ENCODE measurements at regions not wholly inside any gene's neighbourhood (a gene's known extent, or its start where the extent isn't known, plus 50 kb on each side); places are given as distances from the start of the nearest gene placed in this dataset.
"Not testable (repeated sequence)": the region's sequence is repeated elsewhere in the genome, so short reads cannot be mapped to it uniquely, and the experiment has no call there.

DNA sequence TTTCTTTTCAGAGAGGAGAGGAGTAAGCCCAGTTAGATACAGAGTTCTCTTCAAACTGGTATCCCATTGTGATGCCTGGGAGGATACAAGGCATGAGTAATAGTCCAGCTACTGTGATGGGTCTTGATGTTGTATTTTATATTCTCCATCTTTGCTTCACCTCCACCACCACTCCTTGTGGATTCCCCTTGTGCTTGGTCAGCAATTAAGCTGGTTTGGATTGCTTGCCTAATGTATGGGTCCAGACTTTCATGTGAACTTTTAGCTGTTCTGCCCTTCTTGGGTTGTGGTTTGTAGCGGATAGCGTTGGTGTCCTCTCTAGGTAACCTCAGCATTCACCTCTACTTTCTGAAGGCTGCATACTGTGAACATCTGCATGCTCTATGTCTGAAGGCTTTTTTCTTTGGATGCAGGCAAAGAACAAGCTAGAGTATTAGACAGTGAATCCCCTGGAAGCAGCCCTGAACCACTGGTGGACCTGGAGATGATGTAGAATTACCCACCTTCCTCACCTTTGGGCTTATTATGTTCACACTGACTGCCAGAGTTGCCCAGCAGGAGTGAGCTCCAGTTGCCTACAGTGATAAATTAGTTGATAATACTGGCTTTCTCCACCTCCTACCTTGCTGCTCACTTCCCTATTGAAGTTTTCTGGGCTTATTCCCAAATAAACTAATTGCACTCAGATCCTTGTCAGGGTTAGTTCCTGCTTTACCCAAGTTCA lies 126.5 kb upstream of the MTPN start (continued):
- TF ChIP-seq REST (IDR thresholded peaks at IDR 0.05) (no peak), JUND (IDR thresholded peaks at IDR 0.05) (no peak), HNF4G (IDR thresholded peaks at IDR 0.05) (no peak), FOXA2 (IDR thresholded peaks at IDR 0.05) (no peak), FOXA1 (IDR thresholded peaks at IDR 0.05) (no peak)
- TF ChIP-seq, protein P1, sequence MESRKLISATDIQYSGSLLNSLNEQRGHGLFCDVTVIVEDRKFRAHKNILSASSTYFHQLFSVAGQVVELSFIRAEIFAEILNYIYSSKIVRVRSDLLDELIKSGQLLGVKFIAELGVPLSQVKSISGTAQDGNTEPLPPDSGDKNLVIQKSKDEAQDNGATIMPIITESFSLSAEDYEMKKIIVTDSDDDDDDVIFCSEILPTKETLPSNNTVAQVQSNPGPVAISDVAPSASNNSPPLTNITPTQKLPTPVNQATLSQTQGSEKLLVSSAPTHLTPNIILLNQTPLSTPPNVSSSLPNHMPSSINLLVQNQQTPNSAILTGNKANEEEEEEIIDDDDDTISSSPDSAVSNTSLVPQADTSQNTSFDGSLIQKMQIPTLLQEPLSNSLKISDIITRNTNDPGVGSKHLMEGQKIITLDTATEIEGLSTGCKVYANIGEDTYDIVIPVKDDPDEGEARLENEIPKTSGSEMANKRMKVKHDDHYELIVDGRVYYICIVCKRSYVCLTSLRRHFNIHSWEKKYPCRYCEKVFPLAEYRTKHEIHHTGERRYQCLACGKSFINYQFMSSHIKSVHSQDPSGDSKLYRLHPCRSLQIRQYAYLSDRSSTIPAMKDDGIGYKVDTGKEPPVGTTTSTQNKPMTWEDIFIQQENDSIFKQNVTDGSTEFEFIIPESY (IDR thresholded peaks at IDR 0.05) = no peak

GRCh38 chr7:136102881-136103280 lies 125.7 kb upstream of the MTPN start:
- no peak for DNase-seq (ENCODE audit: low spot score)
- Histone ChIP-seq H3K4me3 (ENCODE audit: low read depth in 1 of 3, low read length in 3 of 3) (no peak overlapping the region), H3K36me3 (ENCODE audit: control insufficient read depth in 4 of 4, insufficient read depth in 3 of 4, low read depth in 1 of 4, low read length in 3 of 4) (no peaks in the 10 kb centered on the region), H3K27ac (ENCODE audit: low read depth in 1 of 2, low read length in 2 of 2) (no peak overlapping the region), H3K9ac (ENCODE audit: low read depth in 1 of 2, low read length in 2 of 2) (no peak overlapping the region), H3K4me1 (ENCODE audit: control insufficient read depth in 4 of 4, insufficient read depth in 4 of 4, low read length in 3 of 4) (no peaks in the 10 kb centered on the region), H3K9me3 (ENCODE audit: control insufficient read depth in 4 of 4, low read length in 3 of 4) (no peaks in the 10 kb centered on the region), H3K27me3 (ENCODE audit: control insufficient read depth in 4 of 4, insufficient read depth in 4 of 4, low read length in 3 of 4) (no peaks in the 10 kb centered on the region)
- TF ChIP-seq RAD21 (IDR thresholded peaks at IDR 0.05) (no peak), JUND (IDR thresholded peaks at IDR 0.05) (no peak), YY1 (IDR thresholded peaks at IDR 0.05) (no peak), FOXA1 (IDR thresholded peaks at IDR 0.05) (no peak), FOXA2 (IDR thresholded peaks at IDR 0.05) (no peak), HNF4G (IDR thresholded peaks at IDR 0.05) (no peak), RXRA (IDR thresholded peaks at IDR 0.05) (no peak), CTCF (IDR thresholded peaks at IDR 0.05; ENCODE audit: low read depth, low read length, missing input control) (no peak), EGR1 (IDR thresholded peaks at IDR 0.05; ENCODE audit: low read depth in 2 of 2) (no peak)
- TF ChIP-seq, protein P1 (IDR thresholded peaks at IDR 0.05) = no peak

DNA sequence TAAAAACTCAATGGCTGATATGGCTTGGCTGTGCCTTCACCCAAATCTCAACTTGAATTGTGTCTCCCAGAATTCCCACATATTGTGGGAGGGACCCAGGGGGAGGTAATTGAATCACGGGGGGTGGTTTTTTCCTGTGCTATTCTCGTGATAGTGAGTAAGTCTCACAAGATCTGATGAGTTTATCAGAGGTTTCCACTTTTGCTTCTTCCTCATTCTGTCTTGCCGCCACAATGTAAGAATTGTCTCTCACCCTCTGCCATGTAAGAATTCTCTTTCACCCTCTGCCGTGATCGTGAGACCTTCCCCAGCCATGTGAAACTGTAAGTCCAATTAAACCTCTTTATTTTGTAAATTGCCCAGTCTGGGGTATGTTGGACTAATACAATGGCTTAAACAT lies 115.6 kb upstream of the MTPN start:
- H3K4me3 ChIP-seq (ENCODE audit: low read depth in 1 of 3, low read length in 3 of 3); H3K27ac ChIP-seq (ENCODE audit: low read depth in 1 of 2, low read length in 2 of 2); DNase-seq (ENCODE audit: low spot score); H3K9ac ChIP-seq (ENCODE audit: low read depth in 1 of 2, low read length in 2 of 2); H3K36me3 ChIP-seq (ENCODE audit: control insufficient read depth in 4 of 4, insufficient read depth in 3 of 4, low read depth in 1 of 4, low read length in 3 of 4); H3K9me3 ChIP-seq (ENCODE audit: control insufficient read depth in 4 of 4, low read length in 3 of 4); H3K27me3 ChIP-seq (ENCODE audit: control insufficient read depth in 4 of 4, insufficient read depth in 4 of 4, low read length in 3 of 4); H3K4me1 ChIP-seq (ENCODE audit: control insufficient read depth in 4 of 4, insufficient read depth in 4 of 4, low read length in 3 of 4): not testable (repeated sequence)
- WGBS = 59% methylated on average over 5 of the region's 5 CpGs

All from liver (tissue), 8 donors.